ENCODE measurements at regions not wholly inside any gene's neighbourhood (a gene's known extent, or its start where the extent isn't known, plus 50 kb on each side); places are given as distances from the start of the nearest gene placed in this dataset.

DNA sequence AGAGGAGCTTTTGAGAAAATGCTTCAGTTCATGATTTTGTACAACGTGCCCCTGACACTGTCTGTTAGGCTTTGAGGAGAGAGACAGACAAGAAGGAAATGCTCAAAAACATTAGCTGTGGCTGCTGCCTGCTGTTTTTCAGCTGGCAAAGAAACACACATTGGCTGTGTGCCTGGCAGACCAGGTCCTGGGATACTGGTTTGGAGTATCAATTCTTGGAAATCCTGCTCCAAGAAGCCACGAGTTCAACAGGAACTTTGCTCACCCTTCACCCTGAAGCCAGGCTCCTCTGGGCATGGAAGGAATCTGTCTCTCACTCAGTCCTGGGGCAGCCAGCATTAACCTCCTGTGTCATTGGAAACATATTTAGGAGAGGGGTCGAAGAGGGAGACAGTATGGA, 245.5 kb downstream of the AUH start:
- TF ChIP-seq MAX (IDR thresholded peaks at IDR 0.05; ENCODE audit: low read depth): no peak
- TF ChIP-seq EP300 (IDR thresholded peaks at IDR 0.05; ENCODE audit: borderline replicate concordance in 1 of 2, low read depth in 1 of 2, low read length in 1 of 2): no peak
- TF ChIP-seq CTCF (IDR thresholded peaks at IDR 0.05): no peak
- TF ChIP-seq, protein P1, sequence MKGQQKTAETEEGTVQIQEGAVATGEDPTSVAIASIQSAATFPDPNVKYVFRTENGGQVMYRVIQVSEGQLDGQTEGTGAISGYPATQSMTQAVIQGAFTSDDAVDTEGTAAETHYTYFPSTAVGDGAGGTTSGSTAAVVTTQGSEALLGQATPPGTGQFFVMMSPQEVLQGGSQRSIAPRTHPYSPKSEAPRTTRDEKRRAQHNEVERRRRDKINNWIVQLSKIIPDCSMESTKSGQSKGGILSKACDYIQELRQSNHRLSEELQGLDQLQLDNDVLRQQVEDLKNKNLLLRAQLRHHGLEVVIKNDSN (IDR thresholded peaks at IDR 0.05; ENCODE audit: borderline replicate concordance, low read depth): no peak
- no peak for TF ChIP-seq USF2 (IDR thresholded peaks at IDR 0.05; ENCODE audit: borderline replicate concordance, low read depth, low read length)
- TF ChIP-seq FOXM1 (IDR thresholded peaks at IDR 0.05; ENCODE audit: low read depth): no peak
- no peak for TF ChIP-seq RAD21 (IDR thresholded peaks at IDR 0.05; ENCODE audit: low read length)
- TF ChIP-seq YY1 (IDR thresholded peaks at IDR 0.05; ENCODE audit: low read depth): no peak
- TF ChIP-seq EZH2phosphoT487 (IDR thresholded peaks at IDR 0.05; ENCODE audit: borderline replicate concordance, low read depth): no peak
- TF ChIP-seq SMC3 (IDR thresholded peaks at IDR 0.05; ENCODE audit: low read depth, low read length): no peak
- no peak for TF ChIP-seq POLR2AphosphoS5 (IDR thresholded peaks at IDR 0.05; ENCODE audit: low read depth, low read length)
- no peak for TF ChIP-seq REST (IDR thresholded peaks at IDR 0.05; ENCODE audit: low read depth, low read length)
- no peak for TF ChIP-seq GABPA (IDR thresholded peaks at IDR 0.05; ENCODE audit: low read depth)
